SK-N-SH (cell line): ENCODE measurements at regions not wholly inside any gene's neighbourhood (a gene's known extent, or its start where the extent isn't known, plus 50 kb on each side); places are given as distances from the start of the nearest gene placed in this dataset.

Source experiments
- CTCF ChIA-PET: fragments of 300-600, 350-600 bp; formaldehyde crosslinking; extraction: SDS; loops from one replicate; lab custom pipeline; 2021; lab: Yijun Ruan, JAX
- POLR2A ChIA-PET: fragments of 350-600 bp; sonication (Branson Sonifier 250); formaldehyde crosslinking; extraction: SDS; loops from one replicate; lab custom pipeline; 2020; ENCODE audit warnings: antibody characterized with exemption, inconsistent platforms; lab: Yijun Ruan, JAX
- DNase-seq: peaks from one replicate; pipeline ENCODE4 v3.0.0; 2012
- H2AFZ ChIP-seq: fragments of 200-600 bp; sonication (generic); 2 replicates; pipeline ENCODE4 v1.8.1; 2016; ENCODE audit warnings: antibody characterized with exemption, mild to moderate bottlenecking, low read depth
- H3F3A ChIP-seq: fragments of 200-600 bp; sonication (generic); replicated peaks from 2 replicates; pipeline ENCODE3; 2016; ENCODE audit warnings: antibody characterized with exemption, mild to moderate bottlenecking; ENCODE audit not compliant: insufficient read depth
- H3K27ac ChIP-seq, 2 experiments: fragments of 200-500 bp in 1 of 2; fragments of 200-600 bp in 1 of 2; sonication (Bioruptor generic) in 1 of 2; sonication (generic), shearing (Covaris generic) in 1 of 2; 2 replicates each; pipeline versions ENCODE4 v1.5.1 to v1.6.1; 2014 to 2016; ENCODE audit warnings: low read depth in 2 of 2, inconsistent platforms in 1 of 2, low read length in 1 of 2, mild to moderate bottlenecking in 1 of 2, mixed read lengths in 1 of 2
- H3K27me3 ChIP-seq: fragments of 200-600 bp; sonication (generic), shearing (Covaris generic); 2 replicates; pipeline ENCODE4 v1.6.1; 2016; ENCODE audit warnings: mixed run types; ENCODE audit not compliant: insufficient read depth
- H3K36me3 ChIP-seq, 2 experiments: fragments of 200-500 bp in 1 of 2; fragments of 200-600 bp in 1 of 2; sonication (Bioruptor generic) in 1 of 2; sonication (generic) in 1 of 2; replicated peaks in 1 of 2; 2 replicates each; pipeline versions ENCODE3 to v1.5.1; 2014 to 2016; ENCODE audit warnings: low read length in 1 of 2, mild to moderate bottlenecking in 1 of 2; ENCODE audit not compliant: insufficient read depth in 2 of 2, control insufficient read depth in 1 of 2
- H3K4me1 ChIP-seq, 2 experiments: fragments of 200-500 bp in 1 of 2; fragments of 200-600 bp in 1 of 2; sonication (Bioruptor generic) in 1 of 2; sonication (generic), shearing (Covaris generic) in 1 of 2; 2 replicates each; pipeline versions ENCODE4 v1.5.1 to v1.6.1; 2014 to 2016; ENCODE audit warnings: low read depth in 1 of 2, low read length in 1 of 2, mixed run types in 1 of 2; ENCODE audit not compliant: insufficient read depth in 2 of 2, control insufficient read depth in 1 of 2
- H3K4me2 ChIP-seq: fragments of 200-600 bp; sonication (generic), shearing (Covaris generic); 2 replicates; pipeline ENCODE4 v1.6.1; 2017; ENCODE audit warnings: mixed run types
- H3K4me3 ChIP-seq, 2 experiments: fragments of 200-500 bp in 1 of 2; fragments of 200-600 bp in 1 of 2; sonication (Bioruptor generic) in 1 of 2; sonication (generic), shearing (Covaris generic) in 1 of 2; 2 replicates each; pipeline versions ENCODE4 v1.5.1 to v1.8.1; 2014 to 2016; ENCODE audit warnings: low read depth in 2 of 2, inconsistent platforms in 1 of 2, low read length in 1 of 2, mild to moderate bottlenecking in 1 of 2, mixed read lengths in 1 of 2, moderate library complexity in 1 of 2
- H3K79me2 ChIP-seq: fragments of 200-600 bp; sonication (generic); 2 replicates; pipeline ENCODE4 v1.8.1; 2017; ENCODE audit warnings: mild to moderate bottlenecking; ENCODE audit not compliant: insufficient read depth
- H3K9ac ChIP-seq: fragments of 200-600 bp; sonication (generic); 2 replicates; pipeline ENCODE4 v1.6.1; 2017; ENCODE audit warnings: mixed run types
- H3K9me2 ChIP-seq: fragments of 200-600 bp; sonication (generic); 2 replicates; pipeline ENCODE4 v1.6.1; 2017; ENCODE audit warnings: mixed run types
- H3K9me3 ChIP-seq: fragments of 200-600 bp; sonication (generic); 2 replicates; pipeline ENCODE4 v1.6.1; 2017; ENCODE audit warnings: mixed run types, mild to moderate bottlenecking, moderate library complexity
- H4K20me1 ChIP-seq: fragments of 200-600 bp; sonication (generic); 2 replicates; pipeline ENCODE4 v1.6.1; 2017; ENCODE audit warnings: mild to moderate bottlenecking, mixed run types; ENCODE audit not compliant: insufficient read depth
- EP300 ChIP-seq, 2 experiments: IDR thresholded peaks; 2 replicates each; pipeline versions ENCODE4 v1.4.0 to v1.6.1; 2012; ENCODE audit warnings: borderline replicate concordance in 1 of 2, low read depth in 1 of 2, low read length in 1 of 2
- FOSL2 ChIP-seq: IDR thresholded peaks from 2 replicates; pipeline ENCODE4 v1.4.0; 2012; ENCODE audit warnings: low read depth, mild to moderate bottlenecking, moderate library complexity, borderline replicate concordance
- FOXJ3 ChIP-seq: sonication (generic); formaldehyde crosslinking; IDR thresholded peaks from 2 replicates; pipeline ENCODE4 v1.5.1; 2020; ENCODE audit warnings: mild to moderate bottlenecking, missing genetic modification reagents
- FOXM1 ChIP-seq: IDR thresholded peaks from 2 replicates; pipeline ENCODE4 v1.4.0; 2012; ENCODE audit warnings: low read depth, mild to moderate bottlenecking
- GABPA ChIP-seq: IDR thresholded peaks from 2 replicates; pipeline ENCODE4 v1.4.0; 2012; ENCODE audit warnings: low read depth, mild to moderate bottlenecking
- MEF2A ChIP-seq: IDR thresholded peaks from 2 replicates; pipeline ENCODE4 v1.4.0; 2012; ENCODE audit warnings: low read depth, borderline replicate concordance
- MXI1 ChIP-seq: IDR thresholded peaks from 2 replicates; pipeline ENCODE4 v1.6.1; 2012; ENCODE audit warnings: mild to moderate bottlenecking, low read depth, low read length, improper control_type of control experiment
- NFIC ChIP-seq: IDR thresholded peaks from 2 replicates; pipeline ENCODE4 v1.4.0; 2012; ENCODE audit warnings: borderline replicate concordance
- POLR2AphosphoS5 ChIP-seq: IDR thresholded peaks from 2 replicates; pipeline ENCODE4 v1.6.1; 2012; ENCODE audit warnings: low read depth, low read length
- TCF12 ChIP-seq: IDR thresholded peaks from 2 replicates; pipeline ENCODE4 v1.4.0; 2012
- whole genome bisulfite sequencing: methylation state at CpG from one replicate; pipeline ENCODE4 v1.1.6; 2017; ENCODE audit warnings: low lambda C conversion rate; 5-methylcytosine and 5-hydroxymethylcytosine counted together
- TF ChIP-seq, protein P1 (sequence below): IDR thresholded peaks from 2 replicates; pipeline ENCODE4; 2012
- TF ChIP-seq, protein P2 (sequence below): IDR thresholded peaks from 2 replicates; pipeline ENCODE4 v1.6.1; 2012; ENCODE audit warnings: mild to moderate bottlenecking, low read depth, low read length, moderate library complexity
- TF ChIP-seq, protein P3 (sequence below): fragments of 150-350 bp; IDR thresholded peaks from 2 replicates; pipeline ENCODE4 v1.6.1; 2017; ENCODE audit warnings: antibody characterized with exemption, low read length, low read depth, borderline replicate concordance

DNA sequence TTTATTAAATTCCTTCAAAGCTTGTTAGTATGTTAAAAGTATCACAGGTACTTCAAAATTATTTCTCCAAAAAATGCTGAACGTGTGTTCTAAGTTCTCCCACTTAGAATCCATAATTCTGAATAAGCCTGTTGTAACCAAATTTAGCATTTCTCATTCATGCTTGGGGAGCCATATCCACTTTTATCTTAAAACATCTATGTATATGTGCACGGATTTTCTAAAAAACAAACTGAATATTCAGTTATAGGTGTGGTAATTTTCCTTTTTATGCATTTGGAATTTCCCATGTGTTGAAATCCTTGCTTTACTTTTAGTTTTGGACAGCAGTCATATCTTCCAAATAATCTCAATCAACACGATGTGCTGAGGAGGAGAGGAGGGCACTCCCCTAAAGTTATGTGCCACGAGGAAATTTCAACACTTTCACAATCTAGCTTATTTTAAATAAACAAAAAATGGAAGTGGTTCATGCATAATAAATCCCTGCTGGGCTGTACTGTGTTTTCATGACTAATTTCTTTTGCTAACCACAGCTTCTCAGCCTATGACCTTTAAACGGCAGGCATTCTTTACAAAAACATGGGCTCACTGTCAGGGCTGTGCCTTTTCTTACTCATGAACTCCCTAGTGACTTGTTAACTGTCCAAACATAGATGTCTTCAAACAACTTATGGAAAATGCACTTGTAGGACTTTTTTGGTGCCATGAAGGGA lies 380.3 kb upstream of the SEMA3C start (continued):
- TF ChIP-seq, protein P1, sequence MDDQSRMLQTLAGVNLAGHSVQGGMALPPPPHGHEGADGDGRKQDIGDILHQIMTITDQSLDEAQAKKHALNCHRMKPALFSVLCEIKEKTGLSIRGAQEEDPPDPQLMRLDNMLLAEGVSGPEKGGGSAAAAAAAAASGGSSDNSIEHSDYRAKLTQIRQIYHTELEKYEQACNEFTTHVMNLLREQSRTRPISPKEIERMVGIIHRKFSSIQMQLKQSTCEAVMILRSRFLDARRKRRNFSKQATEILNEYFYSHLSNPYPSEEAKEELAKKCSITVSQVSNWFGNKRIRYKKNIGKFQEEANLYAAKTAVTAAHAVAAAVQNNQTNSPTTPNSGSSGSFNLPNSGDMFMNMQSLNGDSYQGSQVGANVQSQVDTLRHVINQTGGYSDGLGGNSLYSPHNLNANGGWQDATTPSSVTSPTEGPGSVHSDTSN = peak; percentile 81; the same call in 1 of the 2 replicates
- TF ChIP-seq MEF2A = no peak
- TF ChIP-seq, protein P2, sequence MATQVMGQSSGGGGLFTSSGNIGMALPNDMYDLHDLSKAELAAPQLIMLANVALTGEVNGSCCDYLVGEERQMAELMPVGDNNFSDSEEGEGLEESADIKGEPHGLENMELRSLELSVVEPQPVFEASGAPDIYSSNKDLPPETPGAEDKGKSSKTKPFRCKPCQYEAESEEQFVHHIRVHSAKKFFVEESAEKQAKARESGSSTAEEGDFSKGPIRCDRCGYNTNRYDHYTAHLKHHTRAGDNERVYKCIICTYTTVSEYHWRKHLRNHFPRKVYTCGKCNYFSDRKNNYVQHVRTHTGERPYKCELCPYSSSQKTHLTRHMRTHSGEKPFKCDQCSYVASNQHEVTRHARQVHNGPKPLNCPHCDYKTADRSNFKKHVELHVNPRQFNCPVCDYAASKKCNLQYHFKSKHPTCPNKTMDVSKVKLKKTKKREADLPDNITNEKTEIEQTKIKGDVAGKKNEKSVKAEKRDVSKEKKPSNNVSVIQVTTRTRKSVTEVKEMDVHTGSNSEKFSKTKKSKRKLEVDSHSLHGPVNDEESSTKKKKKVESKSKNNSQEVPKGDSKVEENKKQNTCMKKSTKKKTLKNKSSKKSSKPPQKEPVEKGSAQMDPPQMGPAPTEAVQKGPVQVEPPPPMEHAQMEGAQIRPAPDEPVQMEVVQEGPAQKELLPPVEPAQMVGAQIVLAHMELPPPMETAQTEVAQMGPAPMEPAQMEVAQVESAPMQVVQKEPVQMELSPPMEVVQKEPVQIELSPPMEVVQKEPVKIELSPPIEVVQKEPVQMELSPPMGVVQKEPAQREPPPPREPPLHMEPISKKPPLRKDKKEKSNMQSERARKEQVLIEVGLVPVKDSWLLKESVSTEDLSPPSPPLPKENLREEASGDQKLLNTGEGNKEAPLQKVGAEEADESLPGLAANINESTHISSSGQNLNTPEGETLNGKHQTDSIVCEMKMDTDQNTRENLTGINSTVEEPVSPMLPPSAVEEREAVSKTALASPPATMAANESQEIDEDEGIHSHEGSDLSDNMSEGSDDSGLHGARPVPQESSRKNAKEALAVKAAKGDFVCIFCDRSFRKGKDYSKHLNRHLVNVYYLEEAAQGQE = 0 out of 2 replicates have a peak, but pooled peaks have one; percentile 49
- TF ChIP-seq FOSL2 = peak; percentile 74; the same call in 1 of the 2 replicates

DNA sequence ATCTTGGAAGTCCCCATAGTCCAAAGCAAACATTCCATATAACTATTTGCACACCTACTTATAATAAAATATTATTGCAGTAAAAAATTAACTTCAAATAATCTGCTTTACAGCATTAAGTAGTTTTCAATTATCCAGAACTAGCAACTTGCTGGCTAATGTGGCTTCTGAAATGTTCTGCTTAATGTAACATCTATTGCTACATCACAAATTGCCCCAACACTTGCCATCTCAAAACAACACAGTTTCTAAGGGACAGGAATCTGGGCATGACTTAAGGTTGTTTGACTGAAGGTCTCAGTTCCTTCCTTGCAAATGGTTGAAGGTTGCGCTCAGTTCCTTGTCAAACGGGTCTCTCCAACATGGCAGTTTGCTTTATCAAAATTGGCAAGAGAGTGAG lies 378.5 kb upstream of the SEMA3C start:
- TF ChIP-seq FOXJ3 (CRISPR knock-in tag) = no peak
- TF ChIP-seq, protein P3, sequence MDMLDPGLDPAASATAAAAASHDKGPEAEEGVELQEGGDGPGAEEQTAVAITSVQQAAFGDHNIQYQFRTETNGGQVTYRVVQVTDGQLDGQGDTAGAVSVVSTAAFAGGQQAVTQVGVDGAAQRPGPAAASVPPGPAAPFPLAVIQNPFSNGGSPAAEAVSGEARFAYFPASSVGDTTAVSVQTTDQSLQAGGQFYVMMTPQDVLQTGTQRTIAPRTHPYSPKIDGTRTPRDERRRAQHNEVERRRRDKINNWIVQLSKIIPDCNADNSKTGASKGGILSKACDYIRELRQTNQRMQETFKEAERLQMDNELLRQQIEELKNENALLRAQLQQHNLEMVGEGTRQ = no peak
- no peak overlapping the region for H3K27ac ChIP-seq
- no peaks in the 10 kb centered on the region for H3K27me3 ChIP-seq
- no peaks in the 10 kb centered on the region for H3K9me3 ChIP-seq
- ChIA-PET CTCF (no interaction called here), POLR2A (no interaction called here)
- no peak for DNase-seq
- H3K4me2 ChIP-seq = no peak overlapping the region
- no peaks in the 10 kb centered on the region for H3K79me2 ChIP-seq
- H3K4me3 ChIP-seq = no peak overlapping the region
- H4K20me1 ChIP-seq = no peaks in the 10 kb centered on the region
- peaks cover 10% of the 10 kb centered on the region for H3F3A ChIP-seq
- H2AFZ ChIP-seq = no peak overlapping the region
- no peak overlapping the region for H3K9ac ChIP-seq
- 43% methylated on average over 2 of the region's 2 CpGs for WGBS
- peaks cover 0 to 14% of the 10 kb centered on the region in 2 experiments; a peak in 3 of 4 replicates for H3K4me1 ChIP-seq
- H3K9me2 ChIP-seq = no peaks in the 10 kb centered on the region
- no peaks in the 10 kb centered on the region for H3K36me3 ChIP-seq

DNA sequence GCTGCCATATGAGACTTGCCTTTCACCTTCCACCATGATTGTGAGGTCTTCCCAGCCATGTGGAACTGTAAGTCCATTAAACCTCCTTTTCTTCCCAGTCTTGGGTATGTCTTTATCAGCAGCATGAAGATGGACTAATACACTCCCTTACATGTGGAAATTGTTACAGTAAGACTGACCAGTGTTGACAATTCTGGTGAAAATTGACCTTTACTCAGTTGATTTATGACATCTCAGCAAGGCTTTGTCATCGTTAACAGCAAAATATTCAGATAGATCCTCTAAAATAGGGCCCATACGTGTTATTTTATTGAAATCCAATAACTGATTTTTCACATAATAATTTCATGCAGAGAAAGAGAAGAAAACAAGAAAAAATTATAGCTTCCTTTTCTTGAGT lies 377.9 kb upstream of the SEMA3C start:
- H3F3A ChIP-seq = peaks cover 10% of the 10 kb centered on the region
- ChIA-PET CTCF (no interaction called here), POLR2A (no interaction called here)
- WGBS = 90% methylated on average over 2 of the region's 2 CpGs
- H3K4me1 ChIP-seq = peaks cover 0 to 14% of the 10 kb centered on the region in 2 experiments; a peak in 3 of 4 replicates
- no peaks in the 10 kb centered on the region for H3K79me2 ChIP-seq
- H3K27me3 ChIP-seq = no peaks in the 10 kb centered on the region
- no peaks in the 10 kb centered on the region for H3K36me3 ChIP-seq
- H3K4me3 ChIP-seq = no peak overlapping the region
- H4K20me1 ChIP-seq = no peaks in the 10 kb centered on the region
- H3K9me3 ChIP-seq = no peaks in the 10 kb centered on the region
- H3K4me2 ChIP-seq = no peak overlapping the region
- no peaks in the 10 kb centered on the region for H3K9me2 ChIP-seq
- no peak overlapping the region for H2AFZ ChIP-seq
- DNase-seq = no peak
- H3K27ac ChIP-seq = no peak overlapping the region
- H3K9ac ChIP-seq = no peak overlapping the region
- no peak for TF ChIP-seq GABPA
- TF ChIP-seq FOXJ3 (CRISPR knock-in tag) = no peak
- TF ChIP-seq POLR2AphosphoS5 = no peak
- no peak for TF ChIP-seq NFIC
- no peak for TF ChIP-seq TCF12
- TF ChIP-seq MXI1 = no peak
- no peak for TF ChIP-seq EP300 (IDR thresholded peaks at IDR 0.05; ENCODE audit: borderline replicate concordance in 1 of 2, low read depth in 1 of 2, low read length in 1 of 2)
- no peak for TF ChIP-seq FOXM1
- TF ChIP-seq, protein P2 = no peak
